Mucosa of rectum (tissue), 2 donors: ENCODE measurements at regions not wholly inside any gene's neighbourhood (a gene's known extent, or its start where the extent isn't known, plus 50 kb on each side); places are given as distances from the start of the nearest gene placed in this dataset.

ENCODE experiments used
- H3K27ac ChIP-seq, 2 donors: one replicate each; pipeline ENCODE4 v1.7.0; 2013; ENCODE audit warnings: inconsistent platforms in 2 of 2, low read depth in 2 of 2, low read length in 2 of 2
- H3K27me3 ChIP-seq, 2 donors: one replicate each; pipeline ENCODE4 v1.7.0; 2013; ENCODE audit warnings: low read length in 2 of 2; ENCODE audit not compliant: control insufficient read depth in 2 of 2, insufficient read depth in 2 of 2
- H3K36me3 ChIP-seq, 2 donors: one replicate each; pipeline ENCODE4 v1.7.0; 2013; ENCODE audit warnings: low read length in 2 of 2; ENCODE audit not compliant: control insufficient read depth in 2 of 2, insufficient read depth in 2 of 2
- H3K4me1 ChIP-seq, 2 donors: one replicate each; pipeline ENCODE4 v1.7.0; 2013; ENCODE audit warnings: low read length in 2 of 2, mild to moderate bottlenecking in 1 of 2; ENCODE audit not compliant: control insufficient read depth in 2 of 2, insufficient read depth in 2 of 2
- H3K4me3 ChIP-seq, 2 donors: one replicate each; pipeline ENCODE4 v1.7.0; 2013; ENCODE audit warnings: low read length in 2 of 2
- H3K9ac ChIP-seq, 2 donors: one replicate each; pipeline ENCODE4 v1.7.0; 2013; ENCODE audit warnings: low read length in 2 of 2, low read depth in 1 of 2, mild to moderate bottlenecking in 1 of 2
- H3K9me3 ChIP-seq, 2 donors: one replicate each; pipeline ENCODE4 v1.7.0; 2013; ENCODE audit warnings: low read length in 2 of 2; ENCODE audit not compliant: control insufficient read depth in 2 of 2
- donor health status: healthy.
- donor health status: Normal muscosa, but diverticular disease.

- Histone ChIP-seq H3K9ac (no peak overlapping the region), H3K27me3 (no peaks in the 10 kb centered on the region), H3K9me3 (no peaks in the 10 kb centered on the region), H3K27ac (no peak overlapping the region), H3K36me3 (no peaks in the 10 kb centered on the region), H3K4me1 (no peaks in the 10 kb centered on the region), H3K4me3 (no peak overlapping the region)
Measured at GRCh38 chr3:117107946-117108345, 398.4 kb downstream of the TUSC7 start.

GRCh38 chr3:117109178-117109577, 399.6 kb downstream of the TUSC7 start:
- no peak overlapping the region for H3K27ac ChIP-seq
- H3K4me3 ChIP-seq: no peak overlapping the region
- H3K27me3 ChIP-seq: no peaks in the 10 kb centered on the region
- H3K9me3 ChIP-seq: no peaks in the 10 kb centered on the region
- H3K4me1 ChIP-seq: no peaks in the 10 kb centered on the region
- H3K36me3 ChIP-seq: no peaks in the 10 kb centered on the region
- no peak overlapping the region for H3K9ac ChIP-seq

- no peak overlapping the region for H3K27ac ChIP-seq
- H3K36me3 ChIP-seq: no peaks in the 10 kb centered on the region
- H3K27me3 ChIP-seq: no peaks in the 10 kb centered on the region
- no peak overlapping the region for H3K9ac ChIP-seq
- no peak overlapping the region for H3K4me3 ChIP-seq
- H3K4me1 ChIP-seq: no peaks in the 10 kb centered on the region
- H3K9me3 ChIP-seq: no peaks in the 10 kb centered on the region
Measured at GRCh38 chr3:117114517-117115265, 405.1 kb downstream of the TUSC7 start.

- Histone ChIP-seq H3K9ac (no peak overlapping the region), H3K9me3 (no peaks in the 10 kb centered on the region), H3K36me3 (no peaks in the 10 kb centered on the region), H3K4me1 (no peaks in the 10 kb centered on the region), H3K4me3 (no peak overlapping the region), H3K27me3 (no peaks in the 10 kb centered on the region), H3K27ac (no peak overlapping the region)
Measured at GRCh38 chr3:117117188-117117936, 407.8 kb downstream of the TUSC7 start.

GRCh38 chr3:117118604-117119003, 409.0 kb downstream of the TUSC7 start:
- Histone ChIP-seq H3K9ac (no peak overlapping the region), H3K27ac (no peak overlapping the region), H3K9me3 (no peaks in the 10 kb centered on the region), H3K27me3 (no peaks in the 10 kb centered on the region), H3K4me1 (no peaks in the 10 kb centered on the region), H3K36me3 (no peaks in the 10 kb centered on the region), H3K4me3 (no peak overlapping the region)

GRCh38 chr3:117120014-117120413, 410.4 kb downstream of the TUSC7 start:
- no peaks in the 10 kb centered on the region for H3K4me1 ChIP-seq
- no peaks in the 10 kb centered on the region for H3K27me3 ChIP-seq
- H3K9ac ChIP-seq: no peak overlapping the region
- no peaks in the 10 kb centered on the region for H3K36me3 ChIP-seq
- no peak overlapping the region for H3K4me3 ChIP-seq
- H3K9me3 ChIP-seq: no peaks in the 10 kb centered on the region
- H3K27ac ChIP-seq: no peak overlapping the region

GRCh38 chr3:117122609-117123008, 413.0 kb downstream of the TUSC7 start:
- no peak overlapping the region for H3K4me3 ChIP-seq

GRCh38 chr3:117126460-117126859, 416.9 kb downstream of the TUSC7 start:
- Histone ChIP-seq H3K9me3 (no peaks in the 10 kb centered on the region), H3K27ac (no peak overlapping the region), H3K9ac (no peak overlapping the region), H3K27me3 (no peaks in the 10 kb centered on the region), H3K4me1 (no peaks in the 10 kb centered on the region), H3K36me3 (no peaks in the 10 kb centered on the region), H3K4me3 (no peak overlapping the region)

More at GRCh38 chr3:117122609-117123008, 413.0 kb downstream of the TUSC7 start:
- no peaks in the 10 kb centered on the region for H3K36me3 ChIP-seq
- H3K27me3 ChIP-seq: no peaks in the 10 kb centered on the region
- H3K4me1 ChIP-seq: no peaks in the 10 kb centered on the region
- no peak overlapping the region for H3K9ac ChIP-seq
- H3K27ac ChIP-seq: no peak overlapping the region
- H3K9me3 ChIP-seq: no peaks in the 10 kb centered on the region

GRCh38 chr3:117126946-117127546, 417.5 kb downstream of the TUSC7 start:
- Histone ChIP-seq H3K27ac (no peak overlapping the region), H3K27me3 (no peaks in the 10 kb centered on the region), H3K9ac (no peak overlapping the region), H3K4me3 (no peak overlapping the region), H3K36me3 (no peaks in the 10 kb centered on the region), H3K4me1 (no peaks in the 10 kb centered on the region), H3K9me3 (no peaks in the 10 kb centered on the region)

GRCh38 chr3:117128133-117128532, 418.6 kb downstream of the TUSC7 start:
- no peaks in the 10 kb centered on the region for H3K27me3 ChIP-seq
- no peak overlapping the region for H3K4me3 ChIP-seq
- H3K9ac ChIP-seq: no peak overlapping the region
- no peaks in the 10 kb centered on the region for H3K4me1 ChIP-seq
- H3K9me3 ChIP-seq: no peaks in the 10 kb centered on the region
- no peak overlapping the region for H3K27ac ChIP-seq
- no peaks in the 10 kb centered on the region for H3K36me3 ChIP-seq
